GM18507 (cell line): ENCODE measurements at regions not wholly inside any gene's neighbourhood (a gene's known extent, or its start where the extent isn't known, plus 50 kb on each side); places are given as distances from the start of the nearest gene placed in this dataset.
"Not testable (repeated sequence)": the region's sequence is repeated elsewhere in the genome, so short reads cannot be mapped to it uniquely, and the experiment has no call there.

Experiments used
- DNase-seq: peaks from one replicate; pipeline ENCODE4 v3.0.0; 2011; ENCODE audit warnings: low read depth; ENCODE audit not compliant: insufficient read length; ENCODE audit errors: extremely low spot score
- FAIRE-seq: peaks from 2 replicates; lab custom pipeline; 2011; peaks lifted over from hg19 to GRCh38; lab: Jason Lieb, UNC

- FAIRE-seq, result no peak
- no peak for DNase-seq
These were observed 111.2 kb upstream of the KIF26B start for GRCh38 chr1:245043611-245043940.

DNA sequence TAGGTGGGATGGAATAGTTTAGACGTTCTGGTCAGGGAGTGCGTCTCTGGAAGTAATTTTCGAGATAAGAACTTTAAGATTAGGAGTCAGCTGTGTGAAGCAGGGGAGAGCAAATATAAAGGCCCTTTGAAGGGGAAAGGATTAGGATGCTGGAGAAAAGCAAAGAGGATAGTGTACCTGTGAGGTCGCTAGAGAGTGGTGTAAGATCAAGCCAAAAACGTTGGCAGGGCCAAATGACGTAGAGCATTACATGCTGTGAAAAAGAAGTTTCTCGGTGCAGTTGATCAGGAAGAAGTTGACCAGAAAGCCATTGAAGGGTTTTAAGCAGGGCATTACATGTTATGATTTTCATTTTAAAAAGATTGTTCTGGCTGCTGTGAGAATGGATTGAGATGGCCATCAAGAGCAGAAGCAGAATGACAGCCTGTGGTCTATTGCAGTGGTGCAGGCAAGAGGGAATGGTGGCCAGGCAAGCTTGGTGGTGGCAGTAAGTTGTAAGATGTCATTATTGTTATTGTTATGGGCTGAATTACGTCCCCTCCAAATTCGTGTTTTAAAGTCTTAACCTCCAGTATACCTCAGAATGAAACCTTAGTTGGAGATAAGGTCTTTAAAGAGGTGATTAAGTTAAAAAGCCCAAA, 113.6 kb upstream of the KIF26B start:
- FAIRE-seq (no peak), DNase-seq (no peak)

DNA sequence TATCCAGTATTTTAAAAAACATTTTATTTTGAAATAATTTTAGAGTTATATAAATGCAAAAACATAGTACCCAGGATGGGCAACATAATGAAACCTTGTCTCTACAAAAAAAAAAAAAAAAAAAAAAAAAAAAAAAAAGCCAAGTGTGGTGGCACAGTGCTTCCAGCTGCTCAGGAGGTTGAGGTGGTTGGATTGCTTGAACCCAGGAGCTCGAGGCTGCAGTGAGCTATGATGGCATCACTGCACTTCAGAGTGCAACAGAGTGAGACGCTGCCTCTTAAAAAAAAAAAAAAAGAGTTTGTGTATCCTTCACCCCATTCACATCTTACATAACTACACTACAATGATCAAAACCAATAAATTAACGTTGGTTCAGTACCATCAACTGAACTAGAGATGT, 115.6 kb upstream of the KIF26B start:
- FAIRE-seq, result no peak
- no peak for DNase-seq

- no peak for FAIRE-seq
- DNase-seq, result no peak
These were observed 118.7 kb upstream of the KIF26B start for GRCh38 chr1:245036102-245036501.

DNA sequence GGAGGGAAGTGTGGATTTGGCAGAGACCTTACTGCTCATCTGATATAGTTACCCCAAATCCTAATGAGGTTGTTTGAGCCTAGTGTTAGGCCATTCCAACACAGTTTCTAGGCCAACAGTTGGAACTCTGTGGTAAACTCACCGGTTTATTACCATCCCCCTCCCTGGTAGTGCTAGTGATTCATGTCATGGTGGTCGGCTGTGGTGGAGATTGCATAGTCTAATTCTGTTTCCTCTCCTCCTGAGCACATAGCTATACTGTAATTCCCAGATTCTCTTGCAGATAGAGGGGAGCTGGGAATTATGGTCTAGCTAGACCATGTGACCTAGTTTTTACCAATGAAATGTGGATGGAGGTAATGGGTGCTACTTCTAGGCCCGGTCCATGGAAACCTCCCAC, 123.7 kb upstream of the KIF26B start:
- no peak for FAIRE-seq
- no peak for DNase-seq

DNA sequence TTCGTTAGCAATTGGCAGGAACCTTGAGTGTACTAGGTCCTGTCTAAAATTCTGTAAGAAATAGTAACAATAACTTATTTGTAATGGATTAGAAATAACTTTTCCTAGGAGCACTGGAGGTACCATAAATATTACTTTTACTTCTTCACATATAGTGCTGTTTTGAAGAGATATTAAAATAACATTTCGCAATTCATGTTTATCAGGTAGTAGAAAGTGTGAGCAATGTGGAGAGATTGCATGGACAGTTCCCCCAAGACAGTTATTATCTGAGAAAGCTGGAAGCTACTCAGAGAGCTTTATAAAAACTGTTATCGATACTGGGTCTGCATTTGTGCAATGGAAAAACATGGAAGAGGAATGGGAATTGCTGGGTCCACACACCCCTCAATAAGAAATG, 128.5 kb upstream of the KIF26B start:
- FAIRE-seq, result no peak
- no peak for DNase-seq

GRCh38 chr1:245025525-245025924, 129.3 kb upstream of the KIF26B start:
- no peak for DNase-seq
- no peak for FAIRE-seq

DNA sequence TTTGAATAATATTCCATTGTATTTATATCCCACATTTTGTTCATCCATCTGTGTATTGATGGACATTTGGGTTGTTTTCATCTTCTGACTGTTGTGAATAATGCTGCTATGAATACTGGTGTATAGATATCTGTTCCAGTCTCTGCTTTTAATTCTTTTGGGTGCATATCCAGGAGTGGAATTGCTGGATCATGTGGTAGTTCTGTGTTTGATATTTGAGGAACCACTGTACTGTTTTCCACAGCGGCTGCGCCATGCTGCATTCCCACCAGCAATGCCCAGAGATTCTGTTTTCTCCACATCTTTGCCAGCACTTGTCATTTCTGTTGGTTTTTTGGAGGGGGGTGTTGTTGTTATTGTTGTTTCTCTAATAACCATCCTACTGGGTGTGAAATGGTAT, 131.6 kb upstream of the KIF26B start:
- FAIRE-seq (no peak), DNase-seq (no peak)

- DNase-seq (no peak), FAIRE-seq (no peak)
These were observed 134.8 kb upstream of the KIF26B start for GRCh38 chr1:245019910-245020486.

DNA sequence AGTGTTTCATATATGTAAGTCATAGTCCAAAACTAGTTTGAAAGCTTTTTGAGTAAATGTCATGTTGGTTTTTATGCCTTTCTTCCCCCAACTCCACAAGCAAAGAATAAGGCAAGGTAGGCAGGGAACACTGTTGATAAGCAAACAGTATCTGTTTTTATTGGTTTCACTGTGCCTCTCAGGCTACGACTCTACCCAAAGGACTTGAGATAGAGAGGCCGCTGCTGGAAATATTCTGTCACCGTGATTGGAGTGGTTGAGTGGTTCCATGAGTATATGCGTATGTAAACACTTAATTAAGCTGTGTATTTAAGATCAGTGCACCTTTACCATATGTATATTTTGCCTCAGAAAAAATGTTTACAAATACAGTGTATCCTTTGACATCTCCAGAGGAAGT, 138.1 kb upstream of the KIF26B start:
- FAIRE-seq, result no peak
- no peak for DNase-seq

GRCh38 chr1:245015031-245015430, 139.8 kb upstream of the KIF26B start:
- FAIRE-seq (no peak), DNase-seq (no peak)

- no peak for DNase-seq
- no peak for FAIRE-seq
These were observed 140.3 kb upstream of the KIF26B start for GRCh38 chr1:245014247-245015029.

DNA sequence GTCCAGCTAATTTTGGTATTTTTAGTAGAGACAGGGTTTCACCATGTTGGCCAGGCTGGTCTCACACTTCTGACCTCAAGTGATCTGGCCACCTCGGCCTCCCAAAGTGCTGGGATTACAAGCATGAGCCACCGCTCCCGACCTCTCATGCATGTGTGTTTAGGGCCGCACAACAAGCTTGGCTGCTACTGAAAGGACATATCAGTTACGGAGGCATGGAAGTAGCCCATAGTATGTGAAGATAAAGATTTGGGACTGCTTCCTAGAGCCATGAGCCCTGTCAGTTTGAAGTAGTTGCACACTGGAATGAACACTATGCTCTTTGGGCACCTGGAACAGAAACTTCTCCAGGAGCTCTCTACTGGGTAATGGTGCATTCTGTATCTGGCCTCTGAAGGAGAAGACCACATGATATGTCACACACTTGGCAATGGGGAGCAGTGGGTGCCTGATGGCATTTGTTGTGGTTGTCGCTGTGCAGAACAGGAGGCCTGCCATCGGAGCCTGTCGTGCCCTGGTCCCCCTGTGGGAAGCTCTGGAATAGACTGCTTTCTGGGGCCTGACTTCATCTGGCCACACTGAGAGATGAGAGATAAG, 144.7 kb upstream of the KIF26B start:
- FAIRE-seq (no peak), DNase-seq (no peak)

DNA sequence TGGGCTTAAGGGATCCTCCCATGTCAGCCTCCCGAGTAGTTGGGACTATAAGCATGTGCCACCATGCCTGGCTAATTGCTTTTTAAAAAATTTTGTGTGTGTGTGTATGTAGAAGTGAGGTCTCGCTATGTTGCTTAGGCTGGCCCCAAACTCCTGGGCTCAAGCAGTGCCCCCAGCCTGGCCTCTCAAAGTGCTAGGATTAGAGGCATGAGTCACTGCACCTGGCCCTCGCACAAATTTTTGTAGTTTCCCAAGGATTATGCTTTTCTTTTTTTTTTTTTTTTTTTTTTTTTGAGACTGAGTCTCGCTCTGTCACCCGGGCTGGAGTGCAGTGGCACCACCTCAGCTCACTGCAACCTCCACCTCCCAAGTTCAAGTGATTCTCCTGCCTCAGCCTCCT, 144.4 kb upstream of the HNRNPU start:
- FAIRE-seq (no peak), DNase-seq (no peak)

DNA sequence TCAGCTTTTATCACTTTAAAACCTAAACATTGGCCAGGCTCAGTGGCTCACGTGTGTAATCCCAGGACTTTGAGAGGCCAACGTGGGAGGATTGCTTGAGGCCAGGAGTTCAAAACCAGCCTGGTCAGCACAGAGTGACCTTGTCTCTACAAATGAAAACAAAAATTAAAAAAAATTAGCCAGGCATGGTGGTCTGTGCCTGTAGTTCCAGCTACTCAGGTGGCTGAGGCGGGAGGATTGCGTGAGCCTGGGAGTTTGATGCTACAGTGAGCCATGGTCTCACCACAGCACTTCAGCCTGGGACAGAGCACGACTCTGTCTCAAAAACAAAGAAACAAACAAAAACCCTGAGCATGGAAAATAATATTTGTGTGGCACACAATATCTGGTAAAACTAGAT, 143.5 kb upstream of the HNRNPU start:
- FAIRE-seq, result no peak

DNA sequence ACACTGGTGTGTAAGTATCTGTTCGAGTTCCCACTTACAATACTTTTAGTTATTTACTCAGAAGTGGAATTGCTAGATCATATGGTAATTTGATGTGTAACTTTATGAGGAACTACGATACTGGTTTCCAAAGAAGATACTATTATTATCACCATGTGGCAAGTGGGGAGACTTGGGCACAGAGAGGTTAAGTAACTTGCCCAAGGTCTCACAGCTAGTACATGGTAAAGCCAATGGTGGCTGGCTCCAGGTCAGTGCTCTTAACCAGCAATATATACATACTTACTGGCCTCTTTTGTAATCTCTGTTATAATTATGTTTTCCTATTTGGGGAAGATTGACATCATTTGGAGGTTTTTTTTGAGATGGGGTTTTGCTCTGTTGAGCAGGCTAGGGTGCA, 138.9 kb upstream of the HNRNPU start:
- DNase-seq (no peak), FAIRE-seq (no peak)

More for the DNA sequence above, 143.5 kb upstream of the HNRNPU start:
- no peak for DNase-seq

DNA sequence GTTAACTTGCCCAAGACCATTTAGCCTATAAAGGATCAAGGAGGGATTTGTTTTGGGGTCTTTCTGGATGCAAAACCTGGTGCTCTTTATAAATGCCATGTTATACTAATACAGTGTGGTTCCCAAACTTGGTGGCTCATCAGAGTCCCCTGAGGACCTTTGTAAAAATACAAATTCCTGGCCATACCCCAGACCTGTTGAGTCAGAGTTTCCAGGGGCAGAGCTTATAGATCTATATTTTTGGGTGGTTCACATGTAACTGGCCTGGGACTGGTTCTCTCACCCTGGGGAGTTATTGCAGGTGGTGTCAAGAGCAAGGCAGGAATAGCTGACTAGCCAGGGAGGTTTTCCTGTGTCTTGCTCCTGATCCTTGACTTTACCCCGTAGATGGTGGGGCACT, 136.9 kb upstream of the HNRNPU start:
- DNase-seq (no peak), FAIRE-seq (no peak)

DNA sequence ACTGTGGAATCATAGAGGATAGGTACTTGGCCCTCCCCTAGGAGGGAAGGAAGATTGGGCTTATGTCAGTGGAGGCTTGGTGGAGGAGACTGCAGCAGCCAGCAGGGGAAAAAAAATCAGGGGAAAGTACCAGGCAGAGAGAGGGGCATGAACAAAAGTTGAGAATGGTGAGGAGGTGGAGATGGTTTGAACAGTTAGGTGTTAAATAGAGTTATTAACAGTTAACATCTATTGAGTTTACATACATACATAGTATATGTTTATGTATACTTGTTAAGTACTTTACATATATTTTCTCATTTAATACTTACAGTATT, 136.5 kb upstream of the HNRNPU start:
- no peak for DNase-seq
- FAIRE-seq, result no peak

GRCh38 chr1:244999644-245000043, 135.3 kb upstream of the HNRNPU start:
- not testable (repeated sequence) for FAIRE-seq, DNase-seq

- FAIRE-seq (no peak), DNase-seq (no peak)
These were observed 134.5 kb upstream of the HNRNPU start for GRCh38 chr1:244998717-244999346.
